ENCODE measurements at regions not wholly inside any gene's neighbourhood (a gene's known extent, or its start where the extent isn't known, plus 50 kb on each side); places are given as distances from the start of the nearest gene placed in this dataset.

- TF ChIP-seq CTCF (IDR thresholded peaks at IDR 0.05; ENCODE audit: insufficient read depth, low read length), result no peak
- DNase-seq (ENCODE audit: low read depth), result no peak
- no peak overlapping the region for H3K4me3 ChIP-seq (ENCODE audit: low read depth, low read length)
Observed at GRCh38 chr3:76479161-76479650, 560.7 kb upstream of the ROBO2 start.

- no peak overlapping the region for H3K4me3 ChIP-seq (ENCODE audit: low read depth, low read length)
- TF ChIP-seq CTCF (IDR thresholded peaks at IDR 0.05; ENCODE audit: insufficient read depth, low read length), result no peak
- DNase-seq (ENCODE audit: low read depth), result no peak
Observed at GRCh38 chr3:76482510-76482909, 557.4 kb upstream of the ROBO2 start.

- no peak for TF ChIP-seq CTCF (IDR thresholded peaks at IDR 0.05; ENCODE audit: insufficient read depth, low read length)
- no peak overlapping the region for H3K4me3 ChIP-seq (ENCODE audit: low read depth, low read length)
- no peak for DNase-seq (ENCODE audit: low read depth)
Observed at GRCh38 chr3:76487446-76487845, 552.5 kb upstream of the ROBO2 start.

GRCh38 chr3:76490064-76490463, 549.8 kb upstream of the ROBO2 start:
- H3K4me3 ChIP-seq (ENCODE audit: low read depth, low read length), result no peak overlapping the region
- no peak for TF ChIP-seq CTCF (IDR thresholded peaks at IDR 0.05; ENCODE audit: insufficient read depth, low read length)
- no peak for DNase-seq (ENCODE audit: low read depth)

GRCh38 chr3:76495216-76495615, 544.7 kb upstream of the ROBO2 start:
- H3K4me3 ChIP-seq (ENCODE audit: low read depth, low read length), result no peak overlapping the region
- no peak for DNase-seq (ENCODE audit: low read depth)
- TF ChIP-seq CTCF (IDR thresholded peaks at IDR 0.05; ENCODE audit: insufficient read depth, low read length), result no peak

GRCh38 chr3:76497636-76498035, 542.3 kb upstream of the ROBO2 start:
- TF ChIP-seq CTCF (IDR thresholded peaks at IDR 0.05; ENCODE audit: insufficient read depth, low read length), result no peak
- no peak for DNase-seq (ENCODE audit: low read depth)
- no peak overlapping the region for H3K4me3 ChIP-seq (ENCODE audit: low read depth, low read length)

GRCh38 chr3:76500746-76501275, 539.1 kb upstream of the ROBO2 start:
- no peak for DNase-seq (ENCODE audit: low read depth)
- H3K4me3 ChIP-seq (ENCODE audit: low read depth, low read length), result no peak overlapping the region
- TF ChIP-seq CTCF (IDR thresholded peaks at IDR 0.05; ENCODE audit: insufficient read depth, low read length), result no peak

Measured in fibroblast of the aortic adventitia (primary cell).